ENCODE measurements at regions not wholly inside any gene's neighbourhood (a gene's known extent, or its start where the extent isn't known, plus 50 kb on each side); places are given as distances from the start of the nearest gene placed in this dataset.

DNA sequence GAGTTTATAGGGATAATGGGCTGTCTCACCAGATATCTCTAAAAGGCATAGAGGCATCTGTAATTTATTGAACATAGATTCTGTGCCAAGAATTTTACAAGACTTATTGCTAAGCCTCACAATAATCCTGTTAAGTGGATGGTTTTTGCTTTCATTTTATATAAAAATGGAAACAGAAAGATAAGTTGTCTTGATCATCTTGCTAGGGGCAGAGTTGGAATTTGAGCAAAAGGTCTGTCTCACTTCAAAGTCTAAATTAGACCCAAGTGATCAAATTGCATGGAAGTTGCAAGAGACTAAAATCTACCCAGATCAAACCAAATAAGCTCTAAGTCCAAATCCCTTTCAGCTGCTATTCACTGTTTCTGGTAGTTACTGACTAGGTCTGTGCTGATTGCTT is 95.3 kb upstream of the SOX11 start:
- H4K20me1 ChIP-seq (ENCODE audit: control insufficient read depth, insufficient read depth, low read depth, low read length) = no peaks in the 10 kb centered on the region
- H3K79me2 ChIP-seq (ENCODE audit: control insufficient read depth, low read length) = no peaks in the 10 kb centered on the region
- no peaks in the 10 kb centered on the region for H3K9me2 ChIP-seq (replicated peaks; ENCODE audit: control insufficient read depth, low read length)
- TF ChIP-seq EZH2phosphoT487 (IDR thresholded peaks at IDR 0.05; ENCODE audit: borderline replicate concordance, low read length) = no peak
- TF ChIP-seq, protein P1, sequence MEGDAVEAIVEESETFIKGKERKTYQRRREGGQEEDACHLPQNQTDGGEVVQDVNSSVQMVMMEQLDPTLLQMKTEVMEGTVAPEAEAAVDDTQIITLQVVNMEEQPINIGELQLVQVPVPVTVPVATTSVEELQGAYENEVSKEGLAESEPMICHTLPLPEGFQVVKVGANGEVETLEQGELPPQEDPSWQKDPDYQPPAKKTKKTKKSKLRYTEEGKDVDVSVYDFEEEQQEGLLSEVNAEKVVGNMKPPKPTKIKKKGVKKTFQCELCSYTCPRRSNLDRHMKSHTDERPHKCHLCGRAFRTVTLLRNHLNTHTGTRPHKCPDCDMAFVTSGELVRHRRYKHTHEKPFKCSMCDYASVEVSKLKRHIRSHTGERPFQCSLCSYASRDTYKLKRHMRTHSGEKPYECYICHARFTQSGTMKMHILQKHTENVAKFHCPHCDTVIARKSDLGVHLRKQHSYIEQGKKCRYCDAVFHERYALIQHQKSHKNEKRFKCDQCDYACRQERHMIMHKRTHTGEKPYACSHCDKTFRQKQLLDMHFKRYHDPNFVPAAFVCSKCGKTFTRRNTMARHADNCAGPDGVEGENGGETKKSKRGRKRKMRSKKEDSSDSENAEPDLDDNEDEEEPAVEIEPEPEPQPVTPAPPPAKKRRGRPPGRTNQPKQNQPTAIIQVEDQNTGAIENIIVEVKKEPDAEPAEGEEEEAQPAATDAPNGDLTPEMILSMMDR (IDR thresholded peaks at IDR 0.05; ENCODE audit: low read depth, low read length, poor library complexity, severe bottlenecking) = no peak
- no peaks in the 10 kb centered on the region for H3F3A ChIP-seq (ENCODE audit: control insufficient read depth, insufficient read depth)
- H3K36me3 ChIP-seq (ENCODE audit: control insufficient read depth, low read length) = no peaks in the 10 kb centered on the region
- no peaks in the 10 kb centered on the region for H3K27me3 ChIP-seq (ENCODE audit: control insufficient read depth, low read length)
- H3K4me3 ChIP-seq (ENCODE audit: low read length) = no peak overlapping the region
- H3K4me2 ChIP-seq (ENCODE audit: low read length) = no peak overlapping the region
- H3K27ac ChIP-seq (ENCODE audit: low read depth, low read length) = no peak overlapping the region
- no peaks in the 10 kb centered on the region for H3K9me3 ChIP-seq (ENCODE audit: control insufficient read depth, insufficient read depth, low read length)
- no peaks in the 10 kb centered on the region for H3K4me1 ChIP-seq (ENCODE audit: control insufficient read depth, low read length)

DNA sequence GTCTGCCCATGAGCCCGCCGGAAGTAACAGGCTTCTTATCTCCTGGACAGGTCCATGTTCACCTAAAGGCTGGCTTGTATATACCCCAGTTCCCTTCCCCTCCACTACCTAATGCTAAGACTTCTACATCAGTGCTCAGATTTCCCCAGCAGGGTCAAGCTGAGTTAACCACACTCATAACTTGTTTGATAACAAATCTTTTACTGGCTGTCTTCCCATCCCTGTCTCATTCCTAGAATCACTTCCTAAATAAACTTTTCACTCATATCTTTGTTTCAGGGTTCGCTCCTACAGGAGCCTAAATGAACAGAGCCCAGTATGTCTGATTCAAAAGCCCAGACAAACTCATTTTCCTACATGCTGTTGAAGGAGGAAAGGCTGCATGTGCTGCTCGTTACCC is 94.0 kb upstream of the SOX11 start:
- TF ChIP-seq, protein P1 (IDR thresholded peaks at IDR 0.05; ENCODE audit: low read depth, low read length, poor library complexity, severe bottlenecking) = no peak
- no peak for TF ChIP-seq EZH2phosphoT487 (IDR thresholded peaks at IDR 0.05; ENCODE audit: borderline replicate concordance, low read length)
- Histone ChIP-seq H3K36me3 (ENCODE audit: control insufficient read depth, low read length) (no peaks in the 10 kb centered on the region), H3K4me2 (ENCODE audit: low read length) (no peak overlapping the region), H3K9me3 (ENCODE audit: control insufficient read depth, insufficient read depth, low read length) (no peaks in the 10 kb centered on the region), H3K79me2 (ENCODE audit: control insufficient read depth, low read length) (no peaks in the 10 kb centered on the region), H3F3A (ENCODE audit: control insufficient read depth, insufficient read depth) (no peaks in the 10 kb centered on the region), H3K4me3 (ENCODE audit: low read length) (no peak overlapping the region), H3K4me1 (ENCODE audit: control insufficient read depth, low read length) (no peaks in the 10 kb centered on the region), H3K9me2 (replicated peaks; ENCODE audit: control insufficient read depth, low read length) (no peaks in the 10 kb centered on the region), H4K20me1 (ENCODE audit: control insufficient read depth, insufficient read depth, low read depth, low read length) (no peaks in the 10 kb centered on the region), H3K27me3 (ENCODE audit: control insufficient read depth, low read length) (no peaks in the 10 kb centered on the region), H3K27ac (ENCODE audit: low read depth, low read length) (no peak overlapping the region)

DNA sequence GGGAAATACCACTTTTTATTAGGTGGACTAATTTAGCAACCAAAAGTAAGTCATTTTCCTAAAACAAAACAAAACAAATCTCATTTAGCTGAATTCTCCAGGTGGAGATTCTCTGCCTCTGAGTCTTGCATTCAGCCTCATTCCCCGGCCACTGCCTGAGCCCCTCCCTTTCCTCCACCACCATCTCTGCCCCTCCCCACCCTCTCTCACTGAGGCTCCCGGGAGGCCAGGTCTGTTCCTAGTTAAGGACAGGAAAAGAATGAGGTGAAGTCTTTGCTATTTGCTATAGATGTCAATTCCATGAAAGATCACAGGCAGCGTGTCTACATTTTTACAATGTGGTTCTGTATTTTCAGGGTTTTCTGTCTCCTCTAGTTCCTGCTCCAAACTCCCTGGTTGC is 83.0 kb upstream of the SOX11 start:
- Histone ChIP-seq H3K4me2 (ENCODE audit: low read length) (no peak overlapping the region), H4K20me1 (ENCODE audit: control insufficient read depth, insufficient read depth, low read depth, low read length) (no peaks in the 10 kb centered on the region)

More for the DNA sequence above, 83.0 kb upstream of the SOX11 start:
- Histone ChIP-seq H3K4me3 (ENCODE audit: low read length) (no peak overlapping the region), H3K9me2 (replicated peaks; ENCODE audit: control insufficient read depth, low read length) (no peaks in the 10 kb centered on the region), H3K27me3 (ENCODE audit: control insufficient read depth, low read length) (no peaks in the 10 kb centered on the region), H3F3A (ENCODE audit: control insufficient read depth, insufficient read depth) (no peaks in the 10 kb centered on the region), H3K79me2 (ENCODE audit: control insufficient read depth, low read length) (no peaks in the 10 kb centered on the region), H3K9me3 (ENCODE audit: control insufficient read depth, insufficient read depth, low read length) (no peaks in the 10 kb centered on the region), H3K27ac (ENCODE audit: low read depth, low read length) (no peak overlapping the region), H3K4me1 (ENCODE audit: control insufficient read depth, low read length) (no peaks in the 10 kb centered on the region), H3K36me3 (ENCODE audit: control insufficient read depth, low read length) (no peaks in the 10 kb centered on the region)
- TF ChIP-seq, protein P1 (IDR thresholded peaks at IDR 0.05; ENCODE audit: low read depth, low read length, poor library complexity, severe bottlenecking) = no peak
- no peak for TF ChIP-seq EZH2phosphoT487 (IDR thresholded peaks at IDR 0.05; ENCODE audit: borderline replicate concordance, low read length)
